ENCODE measurements at regions not wholly inside any gene's neighbourhood (a gene's known extent, or its start where the extent isn't known, plus 50 kb on each side); places are given as distances from the start of the nearest gene placed in this dataset.

DNA sequence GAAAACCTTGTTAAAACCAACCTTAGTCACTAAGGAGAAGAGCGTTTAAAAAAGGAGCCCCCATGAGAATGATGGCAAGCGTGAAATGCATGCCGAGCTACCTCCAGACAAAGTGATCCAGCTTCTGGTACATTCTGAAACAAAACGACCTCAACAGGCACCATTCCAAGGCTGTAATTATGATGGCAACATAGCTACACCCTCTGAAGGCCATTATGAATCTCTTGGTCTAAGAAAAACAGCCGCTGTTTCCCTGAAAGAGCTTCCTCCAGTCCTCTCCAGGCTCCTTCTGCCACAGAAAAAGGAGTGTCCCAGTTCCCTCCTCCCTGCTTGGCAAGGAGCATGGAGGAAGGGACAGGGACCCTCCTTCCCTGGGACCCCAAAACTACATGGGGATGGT is 50.0 kb upstream of the ABLIM1 start:
- no peak for DNase-seq (ENCODE audit: low spot score)
- TF ChIP-seq, protein P1, sequence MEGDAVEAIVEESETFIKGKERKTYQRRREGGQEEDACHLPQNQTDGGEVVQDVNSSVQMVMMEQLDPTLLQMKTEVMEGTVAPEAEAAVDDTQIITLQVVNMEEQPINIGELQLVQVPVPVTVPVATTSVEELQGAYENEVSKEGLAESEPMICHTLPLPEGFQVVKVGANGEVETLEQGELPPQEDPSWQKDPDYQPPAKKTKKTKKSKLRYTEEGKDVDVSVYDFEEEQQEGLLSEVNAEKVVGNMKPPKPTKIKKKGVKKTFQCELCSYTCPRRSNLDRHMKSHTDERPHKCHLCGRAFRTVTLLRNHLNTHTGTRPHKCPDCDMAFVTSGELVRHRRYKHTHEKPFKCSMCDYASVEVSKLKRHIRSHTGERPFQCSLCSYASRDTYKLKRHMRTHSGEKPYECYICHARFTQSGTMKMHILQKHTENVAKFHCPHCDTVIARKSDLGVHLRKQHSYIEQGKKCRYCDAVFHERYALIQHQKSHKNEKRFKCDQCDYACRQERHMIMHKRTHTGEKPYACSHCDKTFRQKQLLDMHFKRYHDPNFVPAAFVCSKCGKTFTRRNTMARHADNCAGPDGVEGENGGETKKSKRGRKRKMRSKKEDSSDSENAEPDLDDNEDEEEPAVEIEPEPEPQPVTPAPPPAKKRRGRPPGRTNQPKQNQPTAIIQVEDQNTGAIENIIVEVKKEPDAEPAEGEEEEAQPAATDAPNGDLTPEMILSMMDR (IDR thresholded peaks at IDR 0.05), result no peak
- Mint-ChIP-seq H3K4me3 (ENCODE audit: unreplicated experiment) (no peak overlapping the region), H3K4me1 (ENCODE audit: low read depth) (peaks cover 24% of the 10 kb centered on the region), H3K27me3 (ENCODE audit: low read depth) (no peaks in the 10 kb centered on the region), H3K36me3 (ENCODE audit: low read depth) (no peaks in the 10 kb centered on the region), H3K27ac (ENCODE audit: unreplicated experiment) (peak overlapping the region; percentile 74), H3K9me3 (ENCODE audit: low read depth) (no peaks in the 10 kb centered on the region)

DNA sequence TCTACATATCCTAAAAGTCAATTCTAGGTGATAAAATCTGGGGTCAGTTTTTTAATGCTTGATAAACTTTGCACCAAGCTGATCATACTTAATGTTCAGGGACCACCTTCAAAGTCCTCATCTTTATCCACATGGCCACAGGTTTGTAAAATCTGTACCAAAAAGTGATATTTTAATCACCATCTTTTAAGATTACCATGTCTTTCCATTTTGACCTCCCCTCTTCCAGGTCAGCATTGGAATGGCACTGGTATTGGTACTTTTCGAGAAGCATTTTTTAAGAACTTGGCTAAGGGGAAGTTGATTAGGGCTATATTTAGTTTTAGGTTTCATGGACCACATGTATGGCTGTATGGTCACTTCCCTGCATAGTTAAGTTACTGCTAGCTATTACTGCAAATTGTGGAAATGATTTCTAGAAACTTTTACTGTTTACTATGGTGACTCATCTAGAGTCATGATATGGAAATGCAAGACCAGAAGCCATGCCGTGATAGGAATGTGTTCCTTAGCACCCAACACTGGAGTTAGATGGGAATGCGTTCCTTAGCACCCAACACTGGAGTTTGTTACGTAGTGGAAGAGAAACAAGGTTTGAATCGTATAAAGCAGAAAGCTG is 50.8 kb upstream of the ABLIM1 start:
- no peak for DNase-seq (ENCODE audit: low spot score)
- Mint-ChIP-seq H3K27me3 (ENCODE audit: low read depth) (no peaks in the 10 kb centered on the region), H3K36me3 (ENCODE audit: low read depth) (no peaks in the 10 kb centered on the region), H3K4me3 (ENCODE audit: unreplicated experiment) (no peak overlapping the region), H3K27ac (ENCODE audit: unreplicated experiment) (peak overlapping the region; percentile 74), H3K9me3 (ENCODE audit: low read depth) (no peaks in the 10 kb centered on the region), H3K4me1 (ENCODE audit: low read depth) (peaks cover 30% of the 10 kb centered on the region)
- TF ChIP-seq, protein P1 (IDR thresholded peaks at IDR 0.05), result peak; percentile 18

DNA sequence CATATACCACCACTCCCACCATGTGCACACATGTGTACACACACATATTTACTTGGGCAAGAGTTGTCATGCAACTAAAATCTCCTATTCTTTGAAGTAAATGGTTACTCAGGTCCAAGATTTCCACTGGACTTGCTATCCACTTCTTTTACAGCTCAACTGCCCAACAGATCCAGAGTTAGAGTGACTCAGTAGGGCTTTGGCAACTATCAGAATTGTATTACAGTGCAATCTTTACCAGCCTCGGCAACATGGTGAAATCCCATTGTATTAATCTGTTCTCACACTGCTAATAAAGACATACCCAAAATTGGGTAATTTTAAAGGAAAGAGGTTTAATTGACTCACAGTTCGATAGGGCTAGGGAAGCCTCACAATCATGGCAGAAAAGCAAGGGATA is 51.9 kb upstream of the ABLIM1 start:
- H3K36me3 Mint-ChIP-seq (ENCODE audit: low read depth), result no peaks in the 10 kb centered on the region
- TF ChIP-seq, protein P1 (IDR thresholded peaks at IDR 0.05), result no peak
- no peaks in the 10 kb centered on the region for H3K9me3 Mint-ChIP-seq (ENCODE audit: low read depth)
- no peak overlapping the region for H3K4me3 Mint-ChIP-seq (ENCODE audit: unreplicated experiment)
- no peak overlapping the region for H3K27ac Mint-ChIP-seq (ENCODE audit: unreplicated experiment)
- H3K4me1 Mint-ChIP-seq (ENCODE audit: low read depth), result peaks cover 40% of the 10 kb centered on the region
- H3K27me3 Mint-ChIP-seq (ENCODE audit: low read depth), result no peaks in the 10 kb centered on the region
- no peak for DNase-seq (ENCODE audit: low spot score)

DNA sequence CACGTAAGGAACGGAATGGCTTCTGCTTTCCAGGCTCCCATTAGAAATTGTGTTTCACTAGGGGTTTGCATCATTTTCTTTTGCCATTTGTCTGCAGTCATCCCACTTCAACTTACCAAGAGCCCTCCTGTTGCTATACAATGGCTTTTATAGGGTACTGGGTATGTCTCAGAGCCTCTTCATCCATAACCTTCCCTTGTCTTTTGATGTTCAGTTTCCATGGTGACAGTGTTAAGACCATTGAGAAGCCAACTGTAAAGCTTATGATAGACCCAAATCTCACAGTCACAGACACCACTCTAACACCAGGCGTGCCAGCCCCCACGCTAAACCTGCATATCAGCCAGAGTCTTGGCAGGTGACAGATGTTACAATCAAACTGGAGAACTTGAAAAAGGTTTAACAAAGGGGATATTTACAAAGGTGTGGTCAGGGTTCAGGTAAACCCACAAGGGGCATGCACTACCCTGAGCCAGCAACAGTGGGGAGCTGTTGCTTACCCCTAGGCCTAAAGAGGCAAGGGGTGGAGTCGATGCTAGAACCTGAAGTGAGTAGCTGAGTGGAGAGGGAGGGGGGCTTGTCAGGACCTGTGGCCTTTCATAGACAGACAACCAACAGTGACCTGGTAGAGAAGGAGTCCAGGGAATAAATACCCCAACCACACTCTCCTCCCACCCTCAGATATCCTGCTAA is 53.2 kb upstream of the ABLIM1 start:
- no peak for DNase-seq (ENCODE audit: low spot score)
- H3K36me3 Mint-ChIP-seq (ENCODE audit: low read depth), result no peaks in the 10 kb centered on the region
- H3K27me3 Mint-ChIP-seq (ENCODE audit: low read depth), result no peaks in the 10 kb centered on the region
- TF ChIP-seq, protein P1 (IDR thresholded peaks at IDR 0.05), result no peak
- H3K4me1 Mint-ChIP-seq (ENCODE audit: low read depth), result peaks cover 53% of the 10 kb centered on the region
- no peaks in the 10 kb centered on the region for H3K9me3 Mint-ChIP-seq (ENCODE audit: low read depth)
- no peak overlapping the region for H3K27ac Mint-ChIP-seq (ENCODE audit: unreplicated experiment)
- H3K4me3 Mint-ChIP-seq (ENCODE audit: unreplicated experiment), result no peak overlapping the region

DNA sequence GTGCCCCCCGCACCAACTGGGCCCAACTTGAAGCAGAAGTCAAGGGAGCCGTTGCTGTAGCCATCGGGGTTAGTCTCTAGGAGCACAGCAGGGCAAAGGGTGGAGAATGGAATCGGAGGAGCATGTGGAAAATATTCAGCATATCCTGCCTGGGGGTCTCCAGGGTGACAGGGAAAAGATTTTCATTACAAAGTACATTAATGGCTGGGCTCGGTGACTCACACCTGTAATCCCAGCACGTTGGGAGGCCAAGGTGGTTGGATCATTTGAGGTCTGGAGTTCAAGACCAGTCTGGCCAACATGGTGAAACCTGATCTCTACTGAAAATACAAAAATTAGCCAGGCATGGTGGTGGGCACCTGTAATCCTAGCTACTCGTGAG is 53.8 kb upstream of the ABLIM1 start:
- peaks cover 56% of the 10 kb centered on the region for H3K4me1 Mint-ChIP-seq (ENCODE audit: low read depth)

More for the DNA sequence above, 53.8 kb upstream of the ABLIM1 start:
- no peaks in the 10 kb centered on the region for H3K36me3 Mint-ChIP-seq (ENCODE audit: low read depth)
- TF ChIP-seq, protein P1 (IDR thresholded peaks at IDR 0.05), result no peak
- no peak overlapping the region for H3K27ac Mint-ChIP-seq (ENCODE audit: unreplicated experiment)
- no peaks in the 10 kb centered on the region for H3K27me3 Mint-ChIP-seq (ENCODE audit: low read depth)
- no peaks in the 10 kb centered on the region for H3K9me3 Mint-ChIP-seq (ENCODE audit: low read depth)
- DNase-seq (ENCODE audit: low spot score), result no peak
- no peak overlapping the region for H3K4me3 Mint-ChIP-seq (ENCODE audit: unreplicated experiment)

Data from chondrocyte (in vitro differentiated cells).